GM12878 (cell line): ENCODE measurements at regions not wholly inside any gene's neighbourhood (a gene's known extent, or its start where the extent isn't known, plus 50 kb on each side); places are given as distances from the start of the nearest gene placed in this dataset.

ENCODE experiments used
- ATAC-seq: fragments of 200-7000 bp; cut with Tn5 transposase; 3 replicates; pipeline ENCODE4 v1.9.1; 2020; ENCODE audit warnings: mild to moderate bottlenecking, moderate library complexity
- BruUV-seq: library from RNA; stranded (reverse); fragments of 400-500 nt; replicated peaks from 2 replicates; lab custom pipeline; 2021; lab: Mats Ljungman, UMichigan
- CTCF ChIA-PET: fragments of 300-600 bp; sonication (Branson Sonifier 250); formaldehyde crosslinking; extraction: SDS; loops from one replicate; lab custom pipeline; 2021; ENCODE audit warnings: inconsistent platforms; lab: Yijun Ruan, JAX
- POLR2A ChIA-PET: fragments of 350-600 bp; formaldehyde crosslinking; extraction: SDS; loops from one replicate; lab custom pipeline; 2021; ENCODE audit warnings: inconsistent platforms; lab: Charles Lee
- RAD21 ChIA-PET: fragments of 300-600 bp; sonication (Branson Sonifier 250); formaldehyde crosslinking; loops from one replicate; lab custom pipeline; 2023; ENCODE audit warnings: antibody characterized with exemption; ENCODE audit not compliant: unreplicated experiment; lab: Charles Lee
- SMC1A ChIA-PET: fragments of 300-600 bp; sonication (Branson Sonifier 250); formaldehyde crosslinking; loops from one replicate; lab custom pipeline; 2023; ENCODE audit not compliant: unreplicated experiment, uncharacterized antibody; lab: Charles Lee
- DNase-seq: peaks from one replicate; pipeline ENCODE4 v3.0.0-alpha.2; 2011; ENCODE audit warnings: low read depth, low spot score
- FAIRE-seq: peaks from 3 replicates; lab custom pipeline; 2011; peaks lifted over from hg19 to GRCh38; lab: Jason Lieb, UNC
- H2AFZ ChIP-seq: 2 replicates; pipeline ENCODE4 v1.6.0; 2011; ENCODE audit warnings: low read depth, low read length, control low read depth; ENCODE audit not compliant: control insufficient read depth
- H3K27ac ChIP-seq: 2 replicates; pipeline ENCODE4 v1.5.1; 2011; ENCODE audit warnings: control low read depth; ENCODE audit not compliant: control insufficient read depth, insufficient read depth
- H3K27me3 ChIP-seq, 2 experiments: replicated peaks in 1 of 2; 2 replicates each; pipeline versions ENCODE4 v1.6.0 to v1.6.1; 2011; ENCODE audit warnings: low read length in 1 of 2; ENCODE audit not compliant: control insufficient read depth in 2 of 2, insufficient read depth in 2 of 2
- H3K36me3 ChIP-seq, 2 experiments: 2 replicates each; pipeline ENCODE4 v1.5.1; 2011; ENCODE audit warnings: low read length in 1 of 2; ENCODE audit not compliant: control insufficient read depth in 2 of 2, insufficient read depth in 2 of 2
- H3K4me1 ChIP-seq: 2 replicates; pipeline ENCODE4 v1.6.1; 2011; ENCODE audit warnings: mild to moderate bottlenecking, low read length, moderate library complexity, mixed read lengths; ENCODE audit not compliant: control insufficient read depth, insufficient read depth
- H3K4me2 ChIP-seq: 2 replicates; pipeline ENCODE4 v1.6.0; 2011; ENCODE audit warnings: control low read depth; ENCODE audit not compliant: control insufficient read depth, insufficient read depth
- H3K4me3 ChIP-seq: fragments of 200-600 bp; sonication (generic); 2 replicates; pipeline ENCODE4 v1.5.1; 2016
- H3K79me2 ChIP-seq: 2 replicates; pipeline ENCODE4 v1.6.0; 2011; ENCODE audit warnings: low read length; ENCODE audit not compliant: control insufficient read depth, insufficient read depth
- H3K9ac ChIP-seq: 2 replicates; pipeline ENCODE4 v1.8.0; 2011; ENCODE audit warnings: low read length, control low read depth, mixed read lengths; ENCODE audit not compliant: control insufficient read depth, insufficient read depth
- H3K9me3 ChIP-seq: replicated peaks from 3 replicates; pipeline ENCODE4 v1.5.1; 2011; ENCODE audit warnings: mild to moderate bottlenecking, low read length; ENCODE audit not compliant: control insufficient read depth, insufficient read depth
- H4K20me1 ChIP-seq: 2 replicates; pipeline ENCODE4 v1.6.0; 2011; ENCODE audit not compliant: control insufficient read depth, insufficient read depth
- CBX5 ChIP-seq: sonication (generic); IDR thresholded peaks from 2 replicates; pipeline ENCODE4 v1.6.1; 2016; ENCODE audit warnings: low read depth, moderate library complexity, mild to moderate bottlenecking, inconsistent platforms
- EGR1 ChIP-seq, 2 experiments: IDR thresholded peaks; 1 replicate in 1 of 2; 2 replicates in 1 of 2; pipeline ENCODE4 v1.6.1; 2011 to 2012; ENCODE audit warnings: low read depth in 2 of 2, low read length in 2 of 2, borderline replicate concordance in 1 of 2, mild to moderate bottlenecking in 1 of 2, moderate library complexity in 1 of 2
- ESRRA ChIP-seq: IDR thresholded peaks from 2 replicates; pipeline ENCODE4 v1.6.1; 2012; ENCODE audit warnings: mild to moderate bottlenecking, low read length, improper control_type of control experiment
- FOS ChIP-seq: IDR thresholded peaks from 3 replicates; pipeline ENCODE4 v1.6.1; 2011; ENCODE audit warnings: borderline replicate concordance; ENCODE audit not compliant: insufficient read length; ENCODE audit errors: extremely low read depth
- HDGF ChIP-seq: fragments of 450-650 bp; IDR thresholded peaks from 2 replicates; pipeline ENCODE4 v1.6.1; 2016; ENCODE audit warnings: antibody characterized with exemption
- IKZF2 ChIP-seq, 2 experiments: fragments of 450-650 bp; IDR thresholded peaks; 2 replicates each; pipeline ENCODE4 v1.6.1; 2017; ENCODE audit warnings: mild to moderate bottlenecking in 2 of 2, moderate library complexity in 2 of 2
- JUND ChIP-seq: IDR thresholded peaks from 2 replicates; pipeline ENCODE4 v1.6.1; 2012; ENCODE audit warnings: low read depth, mild to moderate bottlenecking, low read length, improper control_type of control experiment, moderate library complexity
- MXI1 ChIP-seq: fragments of 150-350 bp; IDR thresholded peaks from 2 replicates; pipeline ENCODE4 v1.6.1; 2011; ENCODE audit warnings: low read depth, mild to moderate bottlenecking, inconsistent platforms, low read length, improper control_type of control experiment
- SP1 ChIP-seq: IDR thresholded peaks from one replicate; pipeline ENCODE4 v1.6.1; 2011; ENCODE audit warnings: low read depth, low read length
- TBL1XR1 ChIP-seq: IDR thresholded peaks from 2 replicates; pipeline ENCODE4 v1.6.1; 2012; ENCODE audit warnings: low read depth, low read length, improper control_type of control experiment
- ZNF384 ChIP-seq: IDR thresholded peaks from 2 replicates; pipeline ENCODE4 v1.6.1; 2012; ENCODE audit warnings: low read depth, mild to moderate bottlenecking, low read length, improper control_type of control experiment, borderline replicate concordance
- ZSCAN29 ChIP-seq: fragments of 450-650 bp; IDR thresholded peaks from 2 replicates; pipeline ENCODE4 v1.6.1; 2017; ENCODE audit warnings: mild to moderate bottlenecking, moderate library complexity
- WGBS: methylation state at CpG from one replicate; pipeline ENCODE4 v1.1.6; 2016; ENCODE audit warnings: low lambda C conversion rate; ENCODE audit not compliant: insufficient replicate concordance, insufficient coverage; ENCODE audit errors: missing lambda C conversion rate; 5-methylcytosine and 5-hydroxymethylcytosine counted together
- in situ Hi-C: fragments of 300-500 bp; cut with MboI; formaldehyde crosslinking; loops from 9 replicates; pipeline ENCODE4 v1.14.3; 2018; ENCODE audit warnings: mixed read lengths
- intact Hi-C: fragments of 100-400 bp; cut with micrococcal nuclease; formaldehyde crosslinking; loops from one replicate; pipeline ENCODE4 v1.14.2; 2022; ENCODE audit not compliant: unreplicated experiment
- TF ChIP-seq, protein P1 (sequence below): fragments of 450-650 bp; IDR thresholded peaks from 2 replicates; pipeline ENCODE4 v1.6.1; 2016; ENCODE audit warnings: mild to moderate bottlenecking, moderate library complexity, borderline replicate concordance

DNA sequence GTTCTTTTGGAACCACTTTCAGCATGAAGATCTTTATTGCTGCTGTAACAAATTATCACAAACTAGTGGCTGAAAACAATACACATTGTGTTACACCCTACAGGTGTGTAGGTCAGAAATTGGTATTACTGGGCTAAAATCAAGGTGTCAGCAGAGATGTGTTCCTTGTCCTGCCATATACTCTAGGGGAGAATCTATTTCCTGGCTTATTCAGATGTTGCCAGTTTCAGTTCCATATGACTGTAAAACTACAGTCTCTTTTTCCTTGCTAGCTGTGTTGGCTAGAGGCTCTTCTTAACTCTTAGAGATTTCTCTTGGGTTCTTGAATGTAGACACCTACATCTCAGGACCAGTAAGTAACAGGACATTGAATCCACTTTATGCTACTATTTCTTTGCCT lies 215.6 kb upstream of the PPFIA2 start:
- Histone ChIP-seq H4K20me1 (no peaks in the 10 kb centered on the region), H2AFZ (no peak overlapping the region), H3K4me3 (no peak overlapping the region), H3K9me3 (no peaks in the 10 kb centered on the region), H3K79me2 (no peaks in the 10 kb centered on the region), H3K27ac (no peak overlapping the region), H3K27me3 (no peaks in the 10 kb centered on the region), H3K4me1 (no peaks in the 10 kb centered on the region), H3K4me2 (no peak overlapping the region), H3K36me3 (no peaks in the 10 kb centered on the region), H3K9ac (no peak overlapping the region)
- ChIA-PET RAD21 (no interaction called here), SMC1A (interaction anchor here (0.7 kb wide), 1 partner anchor 15 kb away, joined by 3 read pairs; no protein-coding TSS in a partner anchor), CTCF (no interaction called here), POLR2A (no interaction called here)
- no TSS peak for BruUV-seq
- DNase-seq (no peak), FAIRE-seq (no peak), ATAC-seq (peak; percentile 85)
- intact Hi-C loops (no loop called here), in situ Hi-C loops (no loop called here)
- TF ChIP-seq IKZF2 (IDR thresholded peaks at IDR 0.05) (0 out of 4 replicates have a peak, but pooled peaks of 1 of the 2 experiments have one; percentile 11), ZNF384 (no peak)

DNA sequence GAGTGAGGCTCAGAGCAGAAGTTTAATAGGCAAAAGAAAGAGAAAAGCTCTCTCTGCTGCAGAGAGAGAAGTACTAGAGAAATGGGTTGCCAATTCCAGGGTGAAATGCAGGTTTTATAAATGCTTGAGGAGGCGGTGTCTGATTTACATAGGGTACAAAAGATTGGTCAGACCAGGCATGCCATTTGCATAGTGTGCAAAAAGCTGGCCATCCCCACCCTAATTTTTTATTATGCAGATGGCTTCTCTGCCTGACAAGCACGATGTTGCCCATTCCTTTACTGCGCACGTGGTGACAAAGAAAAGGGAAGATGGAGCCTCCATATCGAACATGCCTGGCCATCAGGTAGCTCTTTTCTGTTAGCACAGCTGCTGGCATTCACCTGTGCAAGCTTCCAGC lies 209.3 kb upstream of the PPFIA2 start:
- Histone ChIP-seq H3K4me3 (no peak overlapping the region), H3K27me3 (no peaks in the 10 kb centered on the region), H3K36me3 (no peaks in the 10 kb centered on the region), H3K27ac (no peak overlapping the region)
- WGBS = 28% methylated on average over 5 of the region's 5 CpGs
- TF ChIP-seq FOS (no peak), ZSCAN29 (no peak), ESRRA (no peak), TBL1XR1 (no peak), EGR1 (IDR thresholded peaks at IDR 0.05; ENCODE audit: borderline replicate concordance in 1 of 2, low read depth in 2 of 2, low read length in 2 of 2) (no peak), MXI1 (no peak), CBX5 (no peak), JUND (no peak), SP1 (no peak), HDGF (no peak)
- TF ChIP-seq, protein P1, sequence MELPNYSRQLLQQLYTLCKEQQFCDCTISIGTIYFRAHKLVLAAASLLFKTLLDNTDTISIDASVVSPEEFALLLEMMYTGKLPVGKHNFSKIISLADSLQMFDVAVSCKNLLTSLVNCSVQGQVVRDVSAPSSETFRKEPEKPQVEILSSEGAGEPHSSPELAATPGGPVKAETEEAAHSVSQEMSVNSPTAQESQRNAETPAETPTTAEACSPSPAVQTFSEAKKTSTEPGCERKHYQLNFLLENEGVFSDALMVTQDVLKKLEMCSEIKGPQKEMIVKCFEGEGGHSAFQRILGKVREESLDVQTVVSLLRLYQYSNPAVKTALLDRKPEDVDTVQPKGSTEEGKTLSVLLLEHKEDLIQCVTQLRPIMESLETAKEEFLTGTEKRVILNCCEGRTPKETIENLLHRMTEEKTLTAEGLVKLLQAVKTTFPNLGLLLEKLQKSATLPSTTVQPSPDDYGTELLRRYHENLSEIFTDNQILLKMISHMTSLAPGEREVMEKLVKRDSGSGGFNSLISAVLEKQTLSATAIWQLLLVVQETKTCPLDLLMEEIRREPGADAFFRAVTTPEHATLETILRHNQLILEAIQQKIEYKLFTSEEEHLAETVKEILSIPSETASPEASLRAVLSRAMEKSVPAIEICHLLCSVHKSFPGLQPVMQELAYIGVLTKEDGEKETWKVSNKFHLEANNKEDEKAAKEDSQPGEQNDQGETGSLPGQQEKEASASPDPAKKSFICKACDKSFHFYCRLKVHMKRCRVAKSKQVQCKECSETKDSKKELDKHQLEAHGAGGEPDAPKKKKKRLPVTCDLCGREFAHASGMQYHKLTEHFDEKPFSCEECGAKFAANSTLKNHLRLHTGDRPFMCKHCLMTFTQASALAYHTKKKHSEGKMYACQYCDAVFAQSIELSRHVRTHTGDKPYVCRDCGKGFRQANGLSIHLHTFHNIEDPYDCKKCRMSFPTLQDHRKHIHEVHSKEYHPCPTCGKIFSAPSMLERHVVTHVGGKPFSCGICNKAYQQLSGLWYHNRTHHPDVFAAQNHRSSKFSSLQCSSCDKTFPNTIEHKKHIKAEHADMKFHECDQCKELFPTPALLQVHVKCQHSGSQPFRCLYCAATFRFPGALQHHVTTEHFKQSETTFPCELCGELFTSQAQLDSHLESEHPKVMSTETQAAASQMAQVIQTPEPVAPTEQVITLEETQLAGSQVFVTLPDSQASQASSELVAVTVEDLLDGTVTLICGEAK = no peak
- TF ChIP-seq, all 136 proteins: peak for 0
- FAIRE-seq (no peak), DNase-seq (no peak), ATAC-seq (no peak)
- BruUV-seq = no TSS peak
- SMC1A ChIA-PET = interaction anchor here (0.7 to 4.0 kb wide), 12 partner anchors 8 to 105 kb away, joined by 3 to 25 read pairs (median 4); no protein-coding TSS in a partner anchor
- CTCF ChIA-PET = interaction anchor here (1.6 kb wide), 1 partner anchor 8 kb away, joined by 3 read pairs; no protein-coding TSS in a partner anchor
- in situ Hi-C loops = no loop called here
- no peaks in the 10 kb centered on the region for H3K79me2 ChIP-seq
- no peak overlapping the region for H3K9ac ChIP-seq
- intact Hi-C loops = no loop called here
- POLR2A ChIA-PET = interaction anchor here (0.6 to 1.9 kb wide), 6 partner anchors 12 to 87 kb away, joined by 3 to 8 read pairs (median 3); no protein-coding TSS in a partner anchor
- no peak overlapping the region for H3K4me2 ChIP-seq
- no peaks in the 10 kb centered on the region for H4K20me1 ChIP-seq
- no peak overlapping the region for H2AFZ ChIP-seq
- RAD21 ChIA-PET = interaction anchor here (1.0 to 3.7 kb wide), 4 partner anchors 8 to 23 kb away, joined by 3 to 23 read pairs (median 14); no protein-coding TSS in a partner anchor
- no peaks in the 10 kb centered on the region for H3K9me3 ChIP-seq
- H3K4me1 ChIP-seq = no peaks in the 10 kb centered on the region
